ENCODE measurements at regions not wholly inside any gene's neighbourhood (a gene's known extent, or its start where the extent isn't known, plus 50 kb on each side); places are given as distances from the start of the nearest gene placed in this dataset.

DNA sequence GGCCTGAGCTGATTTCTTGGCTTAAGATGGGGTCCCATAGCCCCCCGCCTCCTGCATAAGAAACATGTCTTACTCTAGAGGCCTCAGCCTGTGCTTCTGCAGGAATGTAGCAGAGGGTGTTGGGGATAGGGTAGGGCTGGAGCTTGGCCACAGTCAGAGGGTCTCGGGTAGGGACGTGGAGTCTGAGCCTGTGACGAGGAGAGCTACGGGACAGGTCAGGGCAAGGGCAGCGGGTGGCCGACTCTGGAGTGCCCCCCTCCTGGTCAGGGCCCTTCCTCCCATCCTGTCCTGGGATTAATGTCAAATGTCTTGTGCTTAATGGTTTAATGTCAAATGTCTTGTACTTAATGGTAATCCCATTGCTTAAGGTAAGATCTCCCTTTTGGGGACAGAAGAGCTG, 130.4 kb downstream of the GLI2 start:
- DNase-seq (ENCODE audit: low read depth in 2 of 2) = no peak

DNA sequence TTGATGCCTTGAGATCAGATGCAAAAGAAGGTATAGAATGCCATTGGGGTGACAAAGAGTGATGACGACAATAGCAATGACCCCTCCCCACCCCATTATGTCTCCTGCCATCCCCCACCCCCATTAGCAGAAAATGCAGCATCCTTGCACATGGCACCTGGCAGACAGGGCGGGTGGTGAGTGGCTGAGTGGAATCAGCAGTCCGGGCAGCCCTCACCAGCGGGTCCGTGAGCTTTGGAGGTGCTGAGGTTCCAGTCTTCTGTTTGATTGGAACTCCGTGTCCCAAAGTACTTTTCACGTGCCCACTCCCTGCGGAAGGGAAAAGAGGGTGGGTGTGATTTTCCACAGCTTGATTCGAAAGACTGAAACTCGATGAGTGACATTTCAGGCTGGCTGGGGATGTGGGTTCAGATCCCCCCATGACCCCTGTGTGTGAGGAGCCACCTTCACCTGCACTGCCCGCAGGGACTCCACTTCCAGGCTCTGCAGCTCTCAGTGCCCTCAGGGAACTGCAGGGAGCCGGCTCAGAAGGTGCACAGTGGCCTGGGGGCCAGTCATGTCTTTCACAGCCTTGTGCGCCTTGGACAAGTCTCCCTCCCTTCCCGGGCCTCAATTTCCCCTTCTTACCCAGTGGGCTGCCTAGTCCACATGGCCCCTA, 130.9 kb downstream of the GLI2 start:
- DNase-seq (ENCODE audit: low read depth in 2 of 2) = no peak

DNA sequence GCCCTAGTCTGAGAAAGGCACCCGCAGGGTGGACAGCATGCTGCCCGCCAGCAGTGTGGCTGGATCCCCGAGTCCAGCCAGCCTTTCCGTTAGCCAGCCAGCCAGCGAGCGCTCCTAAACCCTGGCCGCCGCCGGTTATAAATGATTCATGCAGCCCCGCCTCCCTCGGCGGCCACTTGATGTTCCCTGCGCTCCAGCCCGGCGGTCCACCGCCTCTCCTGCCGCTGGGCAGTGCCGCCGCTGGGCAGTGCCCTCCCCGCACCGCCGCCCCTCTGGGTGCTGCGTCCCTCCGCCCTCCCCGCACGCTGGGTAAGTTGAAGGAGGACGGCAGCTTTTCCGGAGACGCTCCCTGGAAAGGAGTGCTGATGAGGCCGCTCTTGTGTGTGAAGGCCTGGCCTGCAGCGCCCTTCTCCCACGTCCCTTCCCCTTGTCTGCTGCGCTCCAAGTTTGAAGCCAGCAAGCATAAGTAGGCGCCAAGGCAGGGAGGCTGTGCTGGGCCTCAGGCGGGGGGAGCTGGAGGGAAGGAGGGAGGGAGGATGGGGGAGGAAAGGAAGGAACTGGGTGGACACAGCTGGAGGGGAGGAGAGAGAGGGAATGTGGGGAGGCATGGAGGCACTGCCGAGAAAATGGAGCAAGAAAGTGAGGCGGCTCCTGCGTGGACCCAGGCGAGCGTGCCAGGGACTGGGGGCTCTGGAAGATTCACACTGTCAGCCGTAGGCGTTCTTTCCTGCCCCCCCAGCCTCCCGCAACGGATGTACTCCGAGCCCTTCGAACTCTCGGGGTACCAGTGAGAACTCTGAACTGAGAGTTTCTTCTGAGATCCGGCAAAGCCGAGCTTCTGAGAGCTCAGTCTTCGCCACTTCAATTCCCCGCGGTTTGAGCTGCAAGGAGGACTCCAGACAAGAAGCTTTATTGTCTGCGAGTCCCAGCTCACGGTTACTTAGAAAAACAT, 131.9 kb downstream of the GLI2 start:
- peak; percentile 63 to 78 for DNase-seq (ENCODE audit: low read depth in 2 of 2)

DNA sequence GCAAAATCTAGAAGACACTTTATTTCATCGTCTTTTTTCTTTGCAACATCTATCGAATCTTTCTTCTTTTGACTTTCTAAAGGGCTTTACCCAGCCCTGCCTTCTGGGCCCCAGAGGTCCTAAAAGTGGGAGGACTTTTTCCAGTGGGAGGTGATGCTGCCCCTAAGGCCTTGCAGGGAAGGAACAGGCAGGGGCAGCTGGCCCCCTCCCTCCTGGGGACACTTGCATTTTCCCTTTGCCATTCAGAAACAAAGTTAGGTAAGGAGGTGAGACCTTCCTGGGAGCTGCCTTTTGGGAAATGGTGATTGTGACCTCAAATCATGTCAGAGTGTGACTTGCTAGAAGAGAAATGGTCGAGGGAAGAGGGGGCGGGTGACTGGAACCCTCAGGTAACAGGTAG, 132.7 kb downstream of the GLI2 start:
- DNase-seq (ENCODE audit: low read depth in 2 of 2) = no peak

GRCh38 chr2:120869036-120869729, 133.5 kb downstream of the GLI2 start:
- DNase-seq (ENCODE audit: low read depth in 2 of 2) = no peak

DNA sequence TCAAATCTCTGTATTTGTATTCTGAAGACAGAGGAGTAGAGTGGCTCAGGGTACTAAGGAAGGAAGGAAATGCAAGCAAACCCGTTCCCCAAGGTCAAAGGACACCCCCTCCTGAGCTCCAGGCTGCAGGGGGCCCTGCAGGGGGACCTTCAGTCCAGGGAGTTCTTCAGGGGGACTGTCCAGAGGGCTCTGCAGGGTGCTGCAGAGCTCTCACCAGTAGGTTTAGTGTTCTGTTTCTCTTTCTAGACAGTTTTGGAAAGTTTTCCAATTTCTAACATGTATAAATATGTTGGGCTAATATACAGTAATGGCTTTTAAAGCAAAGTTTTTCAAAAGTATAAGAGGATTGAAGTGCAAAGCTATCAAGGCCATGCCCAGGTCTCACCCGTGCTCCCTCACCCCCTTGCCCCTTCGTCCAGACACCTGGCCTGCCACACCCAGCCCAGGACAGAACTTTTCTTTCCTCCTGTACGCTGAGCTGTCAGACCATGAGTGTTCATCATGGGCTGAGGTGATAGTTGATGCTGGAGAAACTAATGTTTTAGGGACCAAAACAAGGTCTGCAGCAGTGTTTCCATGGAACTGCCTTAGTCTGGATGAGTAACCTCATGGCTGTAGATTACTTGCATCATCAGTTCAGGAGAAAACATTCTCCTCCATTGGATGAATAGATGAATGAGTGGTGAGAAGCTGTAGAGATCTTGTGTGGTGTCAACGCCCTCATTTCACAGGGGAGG, 134.2 kb downstream of the GLI2 start:
- no peak for DNase-seq (ENCODE audit: low read depth in 2 of 2)

DNA sequence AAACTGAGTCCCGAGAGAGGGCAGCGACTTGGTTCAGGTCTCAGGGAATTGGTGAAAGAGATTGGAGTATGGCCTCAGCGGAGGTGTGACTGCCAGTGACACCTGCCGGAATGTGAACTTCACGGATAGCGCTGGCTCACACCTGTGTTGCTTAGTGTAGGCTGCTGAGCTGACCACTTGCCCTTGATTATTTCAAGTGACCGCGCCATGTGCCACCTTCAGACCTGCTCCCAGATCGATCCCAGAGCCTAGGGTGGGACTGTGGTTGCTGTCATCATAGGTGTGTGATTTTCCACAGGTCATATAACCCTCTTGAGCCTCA, 134.8 kb downstream of the GLI2 start:
- DNase-seq (ENCODE audit: low read depth in 2 of 2) = no peak

- no peak for DNase-seq (ENCODE audit: low read depth in 2 of 2)
Observed at GRCh38 chr2:120871016-120871635, 135.5 kb downstream of the GLI2 start.

GRCh38 chr2:120871881-120872620, 136.4 kb downstream of the GLI2 start:
- no peak for DNase-seq (ENCODE audit: low read depth in 2 of 2)

DNA sequence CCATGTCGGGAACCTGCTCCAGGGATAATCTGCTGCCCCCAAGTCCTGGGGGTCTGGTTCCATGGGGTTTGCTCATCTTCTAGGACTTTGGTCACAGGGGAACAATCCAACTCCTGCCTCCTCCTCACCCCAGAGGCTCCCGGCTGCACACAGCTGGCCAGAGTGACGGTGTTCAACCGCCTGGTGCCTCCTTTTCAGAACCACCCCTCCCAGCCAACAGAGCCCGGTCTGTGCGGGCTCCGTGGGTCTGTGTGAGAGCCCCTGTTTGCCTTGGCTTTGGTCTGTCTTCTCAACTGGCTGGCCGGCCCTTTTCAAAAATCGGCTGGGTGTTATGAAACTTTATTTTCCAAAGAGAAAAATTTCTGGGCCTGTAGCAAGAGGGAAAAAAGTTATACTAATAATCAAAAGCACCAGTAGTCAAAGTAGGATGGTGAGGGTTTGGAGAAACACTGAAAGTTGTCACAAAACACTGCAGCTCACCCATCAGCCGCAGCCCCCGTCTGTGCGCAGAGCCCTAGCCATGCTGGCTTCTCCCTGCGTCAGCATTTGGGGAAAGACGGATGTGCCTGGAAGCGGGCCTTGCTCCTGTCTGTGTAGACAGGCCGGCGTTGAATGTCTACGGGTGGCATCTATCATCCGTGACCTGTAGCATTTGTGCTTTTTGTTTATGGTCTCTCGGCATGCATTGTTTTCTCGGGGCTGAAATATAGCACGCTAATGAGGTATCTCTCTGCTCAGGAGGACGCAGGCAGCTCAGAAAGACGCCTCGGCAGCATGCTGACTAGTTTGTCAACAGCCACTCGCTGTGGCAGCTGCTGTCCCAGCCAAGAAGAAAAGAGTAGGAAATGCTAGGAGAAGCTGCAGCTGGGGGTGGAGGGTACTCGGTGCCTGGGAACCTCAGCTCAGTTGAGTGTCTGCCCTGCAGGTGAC, 138.6 kb downstream of the GLI2 start:
- DNase-seq (ENCODE audit: low read depth in 2 of 2) = no peak

- no peak for DNase-seq (ENCODE audit: low read depth in 2 of 2)
Observed at GRCh38 chr2:120874888-120875275, 139.2 kb downstream of the GLI2 start.

DNA sequence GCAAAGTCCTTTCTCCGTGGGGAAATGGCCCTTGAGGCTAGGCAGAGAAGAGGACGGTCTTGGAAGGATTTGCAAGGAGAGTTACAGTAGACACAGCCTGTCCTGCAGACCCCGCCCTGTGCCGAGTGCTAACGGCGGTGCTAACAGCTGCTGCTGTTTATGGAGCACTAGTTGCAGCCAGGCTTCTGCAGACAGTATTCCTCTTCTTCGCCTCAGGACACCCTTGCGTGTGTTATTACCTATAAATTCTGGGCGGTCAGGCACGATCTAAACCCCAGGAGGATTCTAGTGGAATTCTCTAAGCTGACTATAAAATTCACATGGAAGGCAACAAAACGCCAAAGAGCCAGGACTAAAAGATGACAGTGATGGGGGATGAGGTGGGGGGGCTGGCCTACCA, 139.8 kb downstream of the GLI2 start:
- DNase-seq (ENCODE audit: low read depth in 2 of 2) = no peak

DNA sequence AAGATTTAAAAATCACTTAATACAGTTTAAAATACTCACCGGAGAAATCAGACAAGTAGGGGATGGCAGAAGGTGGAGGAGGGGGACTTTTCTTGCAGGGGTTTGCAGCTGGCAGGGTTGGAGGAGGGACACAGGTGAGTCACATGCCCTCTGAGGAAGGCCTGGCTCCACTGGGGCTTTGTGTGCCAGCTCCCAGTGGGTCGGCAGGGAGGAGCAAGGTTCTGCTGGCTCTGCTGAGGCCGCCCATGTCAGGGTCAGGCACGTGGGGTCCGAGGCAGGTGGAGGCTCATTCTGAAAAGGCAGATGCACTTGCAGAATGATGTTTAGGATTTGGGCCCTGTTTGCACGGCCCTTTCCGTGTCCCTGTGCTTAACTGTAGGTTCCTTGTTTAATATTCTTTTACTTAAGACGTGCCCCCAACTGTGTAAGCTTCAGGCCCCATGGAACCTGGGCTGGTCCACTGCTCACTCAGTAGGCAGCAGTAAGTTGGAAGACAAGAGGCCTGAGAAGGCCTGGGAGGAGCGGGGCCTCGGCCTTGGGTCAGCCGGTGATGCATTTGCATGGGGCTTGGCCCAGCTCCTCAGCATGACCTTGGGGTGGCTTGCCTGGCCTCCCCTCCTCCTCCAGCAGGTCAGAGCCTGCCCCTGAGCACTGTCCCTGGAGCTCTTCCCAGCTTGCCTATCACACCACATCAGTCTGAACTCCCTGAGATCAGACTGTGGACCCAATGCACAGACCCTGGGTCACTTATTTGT, 141.0 kb downstream of the GLI2 start:
- no peak for DNase-seq (ENCODE audit: low read depth in 2 of 2)

DNA sequence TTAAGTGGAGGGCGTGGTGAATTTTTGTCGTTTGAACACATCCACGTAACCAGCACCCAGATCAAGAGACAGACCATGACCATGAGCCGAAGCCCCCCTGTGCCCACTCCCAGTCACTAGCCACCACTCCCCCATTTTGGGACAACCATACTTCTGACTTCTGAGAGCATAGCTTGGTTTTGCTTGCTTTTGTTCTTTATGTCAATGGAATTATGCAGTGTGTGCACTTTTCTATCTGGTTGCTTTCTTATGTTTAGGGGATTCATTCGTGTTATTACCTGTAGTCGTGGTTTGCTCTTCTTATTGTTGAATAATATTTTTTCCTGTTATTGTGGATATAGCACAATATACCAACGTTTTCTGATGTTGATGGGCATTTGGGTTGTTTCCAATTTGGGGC, 141.7 kb downstream of the GLI2 start:
- no peak for DNase-seq (ENCODE audit: low read depth in 2 of 2)

DNA sequence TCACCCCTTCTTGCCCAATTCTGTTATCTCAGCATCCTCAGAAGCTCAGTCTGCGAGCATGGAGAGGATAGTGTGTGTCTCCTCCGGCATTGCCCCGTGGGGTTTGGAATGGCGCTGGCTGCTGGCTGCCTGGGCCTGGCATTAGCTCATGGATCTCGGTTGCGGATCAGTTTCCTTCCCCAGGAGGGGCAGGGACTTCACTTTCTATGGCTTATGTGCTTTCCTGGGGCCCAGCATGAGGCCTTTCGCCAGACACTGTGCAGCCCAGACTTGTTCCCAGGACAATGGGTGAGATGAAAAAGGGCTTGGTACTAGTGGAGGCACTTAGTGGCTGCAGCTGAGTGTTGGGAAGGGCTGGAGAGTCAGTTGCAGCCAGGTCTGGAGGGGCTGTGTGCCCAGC, 143.3 kb downstream of the GLI2 start:
- no peak for DNase-seq (ENCODE audit: low read depth in 2 of 2)

DNA sequence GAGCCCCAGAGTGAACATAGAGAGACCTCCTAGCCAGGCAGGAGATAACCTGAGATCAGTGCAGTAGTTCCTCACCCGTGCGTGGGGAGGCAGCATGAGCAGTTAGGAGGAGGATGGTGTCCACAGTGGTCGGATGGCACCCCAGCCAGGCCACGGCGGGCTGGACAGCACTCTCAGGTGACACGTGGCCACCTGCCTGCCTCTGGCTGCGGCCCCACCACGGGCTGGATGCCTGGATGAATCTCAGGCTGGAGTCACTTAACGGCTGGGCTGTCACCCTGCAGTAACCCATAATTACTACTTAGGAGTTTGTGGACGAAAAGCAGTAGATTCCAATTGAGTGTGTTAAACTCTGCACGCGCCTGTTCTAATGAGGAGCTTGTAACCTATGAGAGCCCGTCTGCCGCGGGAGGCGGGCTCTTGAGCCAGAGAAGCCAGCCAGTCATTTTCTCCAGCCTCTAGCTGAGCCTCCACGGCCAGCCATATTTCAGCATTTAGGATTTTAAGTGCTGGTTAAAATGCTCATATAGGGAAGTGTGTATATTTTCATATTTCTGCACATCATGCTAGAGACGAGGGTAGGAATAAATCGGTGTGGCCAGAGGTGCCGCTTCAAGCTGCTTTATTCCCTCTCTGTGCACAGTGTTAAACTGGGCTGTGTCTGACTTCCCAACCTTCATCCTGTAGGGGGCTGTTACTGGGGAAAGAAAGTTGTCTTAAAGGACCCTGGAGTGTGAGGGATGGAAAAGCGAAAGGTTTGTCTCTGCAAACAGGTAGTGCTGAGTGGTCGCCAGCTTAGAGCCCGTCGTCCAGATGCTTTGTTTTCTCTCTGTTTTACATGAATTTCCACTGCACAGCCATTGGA, 144.0 kb downstream of the GLI2 start:
- DNase-seq (ENCODE audit: low read depth in 2 of 2) = no peak

DNA sequence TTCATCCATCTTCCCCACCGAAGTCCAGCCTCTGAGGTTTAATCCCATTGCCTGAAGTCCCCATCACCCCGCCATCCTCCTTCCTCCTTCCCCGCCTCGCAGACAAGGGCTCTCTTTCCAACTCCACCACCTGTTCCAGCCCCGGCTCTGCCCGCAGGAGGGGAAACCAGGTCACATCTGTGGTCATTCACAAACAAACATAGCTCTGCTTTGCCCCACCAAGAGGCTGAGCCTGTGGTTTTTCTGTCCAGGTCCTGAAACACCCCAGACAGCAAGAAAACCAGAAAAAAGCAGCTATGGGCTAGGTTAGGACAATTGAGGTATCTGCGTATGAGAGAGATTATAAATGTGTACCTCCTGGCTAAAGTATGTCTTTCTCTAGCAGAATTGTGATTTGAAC, 144.7 kb downstream of the GLI2 start:
- no peak for DNase-seq (ENCODE audit: low read depth in 2 of 2)
